ENCODE measurements at regions not wholly inside any gene's neighbourhood (a gene's known extent, or its start where the extent isn't known, plus 50 kb on each side); places are given as distances from the start of the nearest gene placed in this dataset.

DNA sequence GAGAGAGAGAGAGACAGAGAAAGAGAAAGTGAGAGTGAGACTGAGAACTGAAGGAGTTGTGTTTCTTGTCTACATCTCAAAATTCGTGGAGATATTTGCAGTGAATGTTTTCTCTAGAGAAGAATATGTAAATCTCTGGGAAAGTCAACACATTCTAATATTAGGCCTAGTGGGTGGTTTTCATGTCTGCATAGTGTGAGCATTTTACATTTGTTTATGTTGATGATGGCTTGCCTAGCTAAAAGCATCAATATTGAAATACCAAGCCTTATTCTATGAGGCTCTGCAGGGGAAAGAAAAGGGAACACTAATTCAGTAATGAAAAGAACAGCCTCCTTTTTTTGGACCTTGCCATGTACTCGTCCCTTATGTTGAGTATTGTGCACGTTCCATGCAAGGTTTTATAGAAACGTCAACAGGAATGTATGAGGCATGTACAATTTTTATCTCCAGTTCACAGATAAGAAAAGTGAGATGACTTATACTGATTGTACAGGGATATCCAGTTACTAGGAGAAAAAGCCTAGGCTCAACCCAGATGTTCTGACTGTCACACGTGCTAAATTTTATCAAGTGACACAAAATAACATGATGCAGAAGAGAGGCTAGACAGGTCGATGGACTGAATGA lies 1288.9 kb upstream of the SLC10A2 start:
- TF ChIP-seq CTCF (conservative IDR thresholded peaks at IDR 0.05; ENCODE audit: low read depth, low read length) (no peak), RFX5 (IDR thresholded peaks at IDR 0.05; ENCODE audit: low read depth, low read length) (no peak), RCOR1 (IDR thresholded peaks at IDR 0.05; ENCODE audit: insufficient replicate concordance, low read length) (no peak), CEBPB (IDR thresholded peaks at IDR 0.05; ENCODE audit: low read depth, low read length) (no peak), POLR2A (IDR thresholded peaks at IDR 0.05; ENCODE audit: low read depth, low read length) (no peak), RAD21 (IDR thresholded peaks at IDR 0.05; ENCODE audit: low read length) (no peak), SMC3 (IDR thresholded peaks at IDR 0.05; ENCODE audit: low read depth, low read length) (no peak), BHLHE40 (IDR thresholded peaks at IDR 0.05; ENCODE audit: low read depth, low read length) (no peak)

Data from IMR-90 (cell line).